Tibial nerve (tissue), 3 donors: ENCODE measurements at regions not wholly inside any gene's neighbourhood (a gene's known extent, or its start where the extent isn't known, plus 50 kb on each side); places are given as distances from the start of the nearest gene placed in this dataset.

ENCODE experiments used
- POLR2A ChIP-seq, 2 donors: fragments of 450-650 bp; IDR thresholded peaks; one replicate each; pipeline ENCODE4 v1.6.1; 2017; ENCODE audit warnings: antibody characterized with exemption in 2 of 2, mild to moderate bottlenecking in 2 of 2, moderate library complexity in 2 of 2
- TF ChIP-seq, protein P1 (sequence below), 5 experiments: fragments of 200-600 bp in 3 of 5; fragments of 450-650 bp in 2 of 5; sonication (generic) in 3 of 5; IDR thresholded peaks; one replicate each; pipeline ENCODE4 v1.5.1; 2016 to 2019; ENCODE audit warnings: antibody characterized with exemption in 5 of 5, mild to moderate bottlenecking in 3 of 5, moderate library complexity in 2 of 5

DNA sequence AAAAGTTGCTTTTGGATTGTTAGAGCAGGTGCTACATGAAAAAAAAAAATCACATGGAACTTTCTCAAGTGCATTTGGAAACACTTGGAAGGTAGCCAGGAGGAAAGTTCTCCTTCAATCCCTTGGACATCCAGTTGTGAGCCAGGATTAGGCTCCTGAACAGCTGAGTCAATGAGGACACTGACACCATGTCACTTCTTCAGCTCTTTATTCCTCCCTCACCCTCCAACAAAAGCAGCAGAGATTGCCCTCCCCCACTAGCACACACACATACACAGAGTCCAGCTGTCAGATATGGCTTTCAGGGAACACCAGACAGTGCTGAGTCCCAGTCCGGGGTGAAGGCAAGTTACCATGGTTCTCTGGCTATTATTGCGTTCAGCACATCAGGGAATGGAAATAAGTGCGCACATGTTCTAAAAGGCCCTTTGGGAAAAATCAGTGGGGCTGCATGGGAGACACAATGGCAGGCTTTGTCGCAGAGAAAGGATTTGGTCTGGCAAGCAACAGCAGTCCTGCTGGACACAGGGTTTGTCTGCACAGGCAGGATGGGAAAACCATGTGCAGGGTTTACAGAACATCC is 124.7 kb upstream of the MARCKS start:
- no peak for TF ChIP-seq POLR2A (IDR thresholded peaks at IDR 0.05)
- TF ChIP-seq, protein P1, sequence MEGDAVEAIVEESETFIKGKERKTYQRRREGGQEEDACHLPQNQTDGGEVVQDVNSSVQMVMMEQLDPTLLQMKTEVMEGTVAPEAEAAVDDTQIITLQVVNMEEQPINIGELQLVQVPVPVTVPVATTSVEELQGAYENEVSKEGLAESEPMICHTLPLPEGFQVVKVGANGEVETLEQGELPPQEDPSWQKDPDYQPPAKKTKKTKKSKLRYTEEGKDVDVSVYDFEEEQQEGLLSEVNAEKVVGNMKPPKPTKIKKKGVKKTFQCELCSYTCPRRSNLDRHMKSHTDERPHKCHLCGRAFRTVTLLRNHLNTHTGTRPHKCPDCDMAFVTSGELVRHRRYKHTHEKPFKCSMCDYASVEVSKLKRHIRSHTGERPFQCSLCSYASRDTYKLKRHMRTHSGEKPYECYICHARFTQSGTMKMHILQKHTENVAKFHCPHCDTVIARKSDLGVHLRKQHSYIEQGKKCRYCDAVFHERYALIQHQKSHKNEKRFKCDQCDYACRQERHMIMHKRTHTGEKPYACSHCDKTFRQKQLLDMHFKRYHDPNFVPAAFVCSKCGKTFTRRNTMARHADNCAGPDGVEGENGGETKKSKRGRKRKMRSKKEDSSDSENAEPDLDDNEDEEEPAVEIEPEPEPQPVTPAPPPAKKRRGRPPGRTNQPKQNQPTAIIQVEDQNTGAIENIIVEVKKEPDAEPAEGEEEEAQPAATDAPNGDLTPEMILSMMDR (IDR thresholded peaks at IDR 0.05), result peak in 4 of 5 experiments; percentile 25 to 44 (median 36)
